Mucosa of rectum (tissue), 2 donors: ENCODE measurements at regions not wholly inside any gene's neighbourhood (a gene's known extent, or its start where the extent isn't known, plus 50 kb on each side); places are given as distances from the start of the nearest gene placed in this dataset.
"Not testable (repeated sequence)": the region's sequence is repeated elsewhere in the genome, so short reads cannot be mapped to it uniquely, and the experiment has no call there.

Experiments used
- H3K27ac ChIP-seq, 2 donors: one replicate each; pipeline ENCODE4 v1.7.0; 2013; ENCODE audit warnings: inconsistent platforms in 2 of 2, low read depth in 2 of 2, low read length in 2 of 2
- H3K27me3 ChIP-seq, 2 donors: one replicate each; pipeline ENCODE4 v1.7.0; 2013; ENCODE audit warnings: low read length in 2 of 2; ENCODE audit not compliant: control insufficient read depth in 2 of 2, insufficient read depth in 2 of 2
- H3K36me3 ChIP-seq, 2 donors: one replicate each; pipeline ENCODE4 v1.7.0; 2013; ENCODE audit warnings: low read length in 2 of 2; ENCODE audit not compliant: control insufficient read depth in 2 of 2, insufficient read depth in 2 of 2
- H3K4me1 ChIP-seq, 2 donors: one replicate each; pipeline ENCODE4 v1.7.0; 2013; ENCODE audit warnings: low read length in 2 of 2, mild to moderate bottlenecking in 1 of 2; ENCODE audit not compliant: control insufficient read depth in 2 of 2, insufficient read depth in 2 of 2
- H3K4me3 ChIP-seq, 2 donors: one replicate each; pipeline ENCODE4 v1.7.0; 2013; ENCODE audit warnings: low read length in 2 of 2
- H3K9ac ChIP-seq, 2 donors: one replicate each; pipeline ENCODE4 v1.7.0; 2013; ENCODE audit warnings: low read length in 2 of 2, low read depth in 1 of 2, mild to moderate bottlenecking in 1 of 2
- H3K9me3 ChIP-seq, 2 donors: one replicate each; pipeline ENCODE4 v1.7.0; 2013; ENCODE audit warnings: low read length in 2 of 2; ENCODE audit not compliant: control insufficient read depth in 2 of 2
- donor health status: healthy.
- donor health status: Normal muscosa, but diverticular disease.

- no peaks in the 10 kb centered on the region for H3K27me3 ChIP-seq
- H3K4me3 ChIP-seq, result no peak overlapping the region
- no peaks in the 10 kb centered on the region for H3K36me3 ChIP-seq
- no peaks in the 10 kb centered on the region for H3K4me1 ChIP-seq
- H3K27ac ChIP-seq, result no peak overlapping the region
- H3K9me3 ChIP-seq, result no peaks in the 10 kb centered on the region
- no peak overlapping the region for H3K9ac ChIP-seq
These were observed 125.1 kb upstream of the FBXL7 start for GRCh38 chr5:15374886-15375285.

- Histone ChIP-seq H3K27ac (no peak overlapping the region), H3K9me3 (no peaks in the 10 kb centered on the region), H3K27me3 (no peaks in the 10 kb centered on the region)
These were observed 126.8 kb upstream of the FBXL7 start for GRCh38 chr5:15373151-15373550.

GRCh38 chr5:15371184-15371583 lies 128.8 kb upstream of the FBXL7 start:
- H3K36me3 ChIP-seq, result no peaks in the 10 kb centered on the region
- H3K9ac ChIP-seq, result no peak overlapping the region
- no peak overlapping the region for H3K27ac ChIP-seq
- no peaks in the 10 kb centered on the region for H3K27me3 ChIP-seq
- H3K4me1 ChIP-seq, result no peaks in the 10 kb centered on the region
- H3K9me3 ChIP-seq, result no peaks in the 10 kb centered on the region
- no peak overlapping the region for H3K4me3 ChIP-seq

More at GRCh38 chr5:15373151-15373550, 126.8 kb upstream of the FBXL7 start:
- no peaks in the 10 kb centered on the region for H3K36me3 ChIP-seq
- no peak overlapping the region for H3K4me3 ChIP-seq
- no peak overlapping the region for H3K9ac ChIP-seq
- no peaks in the 10 kb centered on the region for H3K4me1 ChIP-seq

- Histone ChIP-seq H3K9me3 (no peaks in the 10 kb centered on the region), H3K36me3 (no peaks in the 10 kb centered on the region), H3K27ac (no peak overlapping the region), H3K9ac (no peak overlapping the region), H3K4me1 (no peaks in the 10 kb centered on the region), H3K27me3 (no peaks in the 10 kb centered on the region), H3K4me3 (no peak overlapping the region)
These were observed 131.1 kb upstream of the FBXL7 start for GRCh38 chr5:15368835-15369234.

- Histone ChIP-seq H3K4me1 (no peaks in the 10 kb centered on the region), H3K9me3 (no peaks in the 10 kb centered on the region), H3K27me3 (no peaks in the 10 kb centered on the region), H3K9ac (no peak overlapping the region), H3K36me3 (no peaks in the 10 kb centered on the region), H3K4me3 (no peak overlapping the region), H3K27ac (no peak overlapping the region)
These were observed 132.5 kb upstream of the FBXL7 start for GRCh38 chr5:15367489-15367888.

GRCh38 chr5:15366676-15367391 lies 133.1 kb upstream of the FBXL7 start:
- Histone ChIP-seq H3K4me3 (no peak overlapping the region), H3K27ac (no peak overlapping the region), H3K27me3 (no peaks in the 10 kb centered on the region), H3K4me1 (no peaks in the 10 kb centered on the region), H3K9ac (no peak overlapping the region), H3K9me3 (no peaks in the 10 kb centered on the region), H3K36me3 (no peaks in the 10 kb centered on the region)

- no peak overlapping the region for H3K4me3 ChIP-seq
- H3K36me3 ChIP-seq, result no peaks in the 10 kb centered on the region
- H3K9me3 ChIP-seq, result no peaks in the 10 kb centered on the region
- no peaks in the 10 kb centered on the region for H3K4me1 ChIP-seq
- H3K27me3 ChIP-seq, result no peaks in the 10 kb centered on the region
- H3K9ac ChIP-seq, result no peak overlapping the region
- no peak overlapping the region for H3K27ac ChIP-seq
These were observed 134.9 kb upstream of the FBXL7 start for GRCh38 chr5:15365070-15365469.

- Histone ChIP-seq H3K36me3 (no peaks in the 10 kb centered on the region), H3K4me1 (no peaks in the 10 kb centered on the region), H3K27ac (no peak overlapping the region), H3K9me3 (no peaks in the 10 kb centered on the region), H3K27me3 (no peaks in the 10 kb centered on the region), H3K4me3 (no peak overlapping the region), H3K9ac (no peak overlapping the region)
These were observed 136.4 kb upstream of the FBXL7 start for GRCh38 chr5:15363601-15364000.

GRCh38 chr5:15357092-15357453 lies 142.9 kb upstream of the FBXL7 start:
- not testable (repeated sequence) for H3K4me1 ChIP-seq, H3K4me3 ChIP-seq, H3K9ac ChIP-seq, H3K27ac ChIP-seq, H3K9me3 ChIP-seq, H3K36me3 ChIP-seq, H3K27me3 ChIP-seq

GRCh38 chr5:15356308-15357091 lies 143.5 kb upstream of the FBXL7 start:
- not testable (repeated sequence) for H3K27ac ChIP-seq, H3K4me3 ChIP-seq, H3K4me1 ChIP-seq, H3K27me3 ChIP-seq, H3K9me3 ChIP-seq, H3K9ac ChIP-seq, H3K36me3 ChIP-seq
